G401.6 (cell line): ENCODE measurements at regions not wholly inside any gene's neighbourhood (a gene's known extent, or its start where the extent isn't known, plus 50 kb on each side); places are given as distances from the start of the nearest gene placed in this dataset.
"Not testable (repeated sequence)": the region's sequence is repeated elsewhere in the genome, so short reads cannot be mapped to it uniquely, and the experiment has no call there.

Experiments
- FAIRE-seq: peaks from 2 replicates; lab custom pipeline; 2012; peaks lifted over from hg19 to GRCh38; lab: Jason Lieb, UNC

GRCh38 chr13:52565324-52565723 lies 76.9 kb upstream of the HNRNPA1L2 start:
- not testable (repeated sequence) for FAIRE-seq

GRCh38 chr13:52569904-52570602 lies 72.2 kb upstream of the HNRNPA1L2 start:
- peak; percentile 97 for FAIRE-seq

- FAIRE-seq: not testable (repeated sequence)
Observed at GRCh38 chr13:52571163-52571562, 71.1 kb upstream of the HNRNPA1L2 start.

- not testable (repeated sequence) for FAIRE-seq
Observed at GRCh38 chr13:52582962-52583361, 59.3 kb upstream of the HNRNPA1L2 start.
